Astrocyte of the hippocampus (primary cell): ENCODE measurements at regions not wholly inside any gene's neighbourhood (a gene's known extent, or its start where the extent isn't known, plus 50 kb on each side); places are given as distances from the start of the nearest gene placed in this dataset.
A peak's percentile ranks its signal among the peaks of the same experiment; 100 is the strongest.

Experiments used
- DNase-seq: peaks from one replicate; pipeline ENCODE4 v3.0.0; 2011; ENCODE audit warnings: low read depth, low spot score

DNA sequence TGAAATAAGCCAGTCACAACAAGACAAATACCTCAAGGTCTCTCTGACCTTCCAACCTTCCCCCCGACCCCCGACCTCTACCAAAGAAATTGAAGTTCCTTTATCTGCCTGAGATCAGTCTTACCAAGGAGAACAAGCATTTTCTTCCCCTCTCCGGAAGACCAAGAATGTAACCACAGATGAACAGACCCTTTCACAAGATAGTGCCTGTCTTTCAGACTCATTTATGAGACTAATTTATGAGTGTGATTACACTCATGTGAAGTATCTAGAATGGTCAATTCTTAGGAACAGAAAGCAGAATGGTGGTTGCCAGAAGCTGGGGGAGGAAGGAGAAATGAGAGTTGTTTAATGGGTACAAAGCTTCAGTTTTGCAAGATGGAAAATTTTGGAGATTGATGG, 108.9 kb upstream of the MKLN1 start:
- no peak for DNase-seq

DNA sequence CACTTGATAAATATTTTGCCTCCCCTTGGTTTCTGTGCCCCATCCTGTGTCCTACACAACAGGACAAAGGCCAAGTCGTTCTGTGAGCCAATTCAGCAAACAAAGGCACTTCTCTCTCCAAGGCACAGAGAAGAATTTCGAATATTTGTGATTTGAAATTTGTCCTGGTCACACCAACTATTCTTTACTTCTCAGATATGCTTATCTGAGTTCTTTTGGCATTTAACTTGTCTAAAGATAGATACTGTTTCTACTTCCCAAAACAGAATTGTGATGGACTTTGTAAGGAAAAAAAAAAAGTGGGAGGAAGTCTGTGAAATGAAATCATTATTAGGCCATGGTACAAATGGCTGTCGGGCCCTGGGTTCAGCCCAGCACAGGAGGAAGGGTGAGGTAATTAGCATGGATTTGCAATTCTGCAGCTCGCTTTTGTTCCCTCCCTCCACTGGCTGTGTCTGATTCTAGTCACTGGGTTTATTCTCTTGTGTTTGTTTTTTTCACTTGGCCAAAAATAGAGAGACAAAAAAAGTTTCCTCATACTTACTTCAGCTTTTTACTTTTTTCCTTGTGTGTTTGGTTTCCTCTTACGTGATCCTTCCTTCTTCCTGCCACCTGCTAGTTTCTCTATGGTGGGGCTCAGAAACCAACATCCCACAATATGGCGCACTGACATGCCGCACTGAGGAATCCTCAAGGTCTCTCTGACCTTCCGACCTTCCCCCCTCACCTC, 108.2 kb upstream of the MKLN1 start:
- peak; percentile 12 for DNase-seq

- DNase-seq = no peak
These were observed 106.6 kb upstream of the MKLN1 start for GRCh38 chr7:131221061-131221460.

GRCh38 chr7:131222171-131222570, 105.5 kb upstream of the MKLN1 start:
- DNase-seq = no peak

GRCh38 chr7:131223151-131223550, 104.5 kb upstream of the MKLN1 start:
- DNase-seq = no peak

DNA sequence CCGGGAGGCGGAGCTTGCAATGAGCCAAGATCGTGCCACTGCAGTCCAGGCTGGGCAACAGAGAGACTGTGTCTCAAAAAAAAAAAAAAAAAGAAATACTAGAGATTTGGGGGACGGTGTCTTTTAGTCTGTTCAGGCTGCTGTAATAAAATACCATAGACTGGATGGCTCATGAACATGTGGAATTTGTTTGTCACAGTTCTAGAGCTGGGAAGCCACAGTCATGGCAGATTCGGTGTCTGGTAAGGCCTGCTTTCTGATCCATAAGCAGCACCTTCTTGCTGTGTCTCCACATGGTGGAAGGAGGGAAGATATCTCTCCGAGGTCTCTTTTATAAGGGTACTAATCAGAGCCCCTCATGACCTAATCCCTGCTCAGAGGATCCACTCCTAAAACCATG, 102.7 kb upstream of the MKLN1 start:
- no peak for DNase-seq

DNA sequence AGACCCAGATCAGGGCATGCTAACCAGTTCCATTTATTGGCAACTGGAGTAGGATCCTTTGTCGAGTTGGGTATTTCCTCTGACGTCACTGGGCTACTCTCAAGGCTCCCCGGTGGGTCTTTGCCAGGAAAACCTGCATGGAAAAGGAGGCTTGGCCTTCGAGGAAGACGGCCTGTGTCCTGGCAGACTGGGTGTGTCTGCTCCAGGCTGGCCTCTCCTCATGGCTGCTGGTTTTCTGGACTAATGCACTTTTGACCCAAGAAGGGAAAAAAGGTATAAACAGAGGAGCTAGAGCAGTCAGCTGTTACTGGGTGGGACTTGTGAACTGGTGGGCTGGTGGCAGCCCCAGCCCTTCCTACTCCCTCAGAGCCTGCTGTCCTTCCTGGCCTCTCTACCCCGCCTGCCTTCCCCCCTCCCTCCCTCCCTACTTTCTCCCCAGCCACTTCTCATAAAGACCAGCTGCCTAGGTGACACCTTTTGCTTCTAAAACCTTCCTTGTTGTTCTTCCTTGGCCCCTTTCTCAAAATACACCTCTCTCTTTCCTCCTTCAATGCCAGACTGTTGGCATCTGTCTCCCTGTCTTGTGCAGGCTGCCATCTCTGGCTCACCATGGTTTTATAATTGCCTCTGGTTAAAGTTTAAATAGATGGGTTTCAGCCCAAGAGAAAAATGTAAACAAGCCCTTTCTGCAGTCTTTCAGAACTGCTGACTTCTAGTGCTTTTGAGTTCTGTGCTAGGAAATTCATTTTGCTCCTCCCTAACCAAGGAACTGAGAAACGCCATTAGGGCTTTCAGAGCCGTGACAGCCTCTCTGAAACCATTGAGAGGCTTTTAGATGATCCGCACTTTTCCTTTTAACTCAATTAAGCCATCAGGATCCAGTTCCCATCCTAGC, 101.8 kb upstream of the MKLN1 start:
- DNase-seq = peak; percentile 38

DNA sequence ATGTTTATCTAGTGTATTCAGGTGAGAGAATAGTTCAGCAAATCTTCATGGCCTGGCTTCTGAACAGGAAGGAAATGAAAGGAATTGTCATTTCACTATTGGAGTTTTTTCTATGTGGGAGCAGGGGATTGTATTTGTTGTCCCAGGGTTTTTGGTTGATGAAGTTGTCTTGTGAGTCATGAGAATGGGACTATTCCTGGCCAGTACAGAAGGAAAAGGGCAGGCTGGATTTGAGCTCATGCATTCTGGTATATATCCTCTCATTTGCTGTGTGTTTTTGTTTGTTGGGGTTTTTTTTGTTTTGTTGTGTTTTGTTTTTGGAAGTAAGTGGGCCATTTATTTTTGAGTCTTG, 101.2 kb upstream of the MKLN1 start:
- no peak for DNase-seq

GRCh38 chr7:131231381-131232220, 96.1 kb upstream of the MKLN1 start:
- DNase-seq = peak; percentile 34

- DNase-seq = no peak
These were observed 94.9 kb upstream of the MKLN1 start for GRCh38 chr7:131232768-131233167.

DNA sequence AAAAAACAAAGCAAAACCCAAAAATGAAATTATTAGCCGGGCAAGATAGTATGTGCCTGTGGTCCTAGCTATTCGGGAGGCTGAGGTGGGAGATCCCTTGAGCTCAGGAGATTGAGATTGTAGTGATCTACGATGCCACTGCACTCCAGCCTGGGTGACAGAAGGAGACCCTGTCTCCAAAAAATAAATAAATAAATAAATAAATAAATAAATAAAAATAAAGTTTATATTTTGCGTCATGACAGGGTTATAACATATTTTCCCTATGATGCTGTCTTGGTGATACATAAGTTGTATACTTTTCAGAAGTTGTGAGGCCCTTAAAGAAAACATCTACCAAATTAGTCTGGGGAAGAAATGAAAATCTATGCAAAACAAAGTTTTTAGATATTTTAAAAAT, 94.5 kb upstream of the MKLN1 start:
- no peak for DNase-seq

DNA sequence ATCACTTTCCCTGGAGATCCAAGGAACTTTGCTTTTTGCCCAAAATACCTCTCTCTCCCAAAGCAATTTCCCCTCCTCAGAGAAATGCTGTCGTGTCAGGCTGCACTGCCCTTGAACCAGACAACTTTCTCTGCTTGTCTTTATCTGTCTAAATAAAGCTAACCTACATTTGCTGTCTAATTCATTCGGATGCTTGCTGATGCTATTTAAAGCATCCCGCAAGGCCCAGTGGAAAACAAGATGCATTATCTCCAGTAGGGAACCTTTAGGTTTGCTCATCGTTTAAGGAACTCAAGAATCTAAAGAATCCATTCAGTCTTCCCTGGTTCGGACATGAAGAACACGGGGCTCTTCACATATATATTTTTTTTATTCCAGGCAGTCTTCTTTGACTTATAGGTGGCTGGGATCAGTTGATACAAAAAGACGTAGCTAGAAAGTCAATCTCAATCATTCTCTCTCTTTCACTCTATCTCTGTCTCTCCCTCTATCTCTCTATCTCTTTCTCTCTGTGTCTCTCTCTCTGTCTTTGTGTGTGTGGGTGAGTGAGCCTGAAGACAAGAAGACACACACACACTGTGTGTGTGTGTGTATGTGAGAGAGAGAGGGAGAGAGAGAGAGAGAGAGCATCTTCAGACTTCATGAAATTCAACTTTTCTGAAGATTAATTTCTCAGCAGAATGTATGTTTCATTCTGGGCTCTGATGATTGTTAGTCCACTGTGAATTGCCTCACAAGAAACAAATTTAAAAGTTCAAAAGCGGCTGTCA, 92.8 kb upstream of the MKLN1 start:
- DNase-seq = no peak

- peak; percentile 97 for DNase-seq
These were observed 92.0 kb upstream of the MKLN1 start for GRCh38 chr7:131235489-131236317.

GRCh38 chr7:131236318-131236672, 91.4 kb upstream of the MKLN1 start:
- no peak for DNase-seq

GRCh38 chr7:131238347-131238931, 89.2 kb upstream of the MKLN1 start:
- peak; percentile 18 for DNase-seq

DNA sequence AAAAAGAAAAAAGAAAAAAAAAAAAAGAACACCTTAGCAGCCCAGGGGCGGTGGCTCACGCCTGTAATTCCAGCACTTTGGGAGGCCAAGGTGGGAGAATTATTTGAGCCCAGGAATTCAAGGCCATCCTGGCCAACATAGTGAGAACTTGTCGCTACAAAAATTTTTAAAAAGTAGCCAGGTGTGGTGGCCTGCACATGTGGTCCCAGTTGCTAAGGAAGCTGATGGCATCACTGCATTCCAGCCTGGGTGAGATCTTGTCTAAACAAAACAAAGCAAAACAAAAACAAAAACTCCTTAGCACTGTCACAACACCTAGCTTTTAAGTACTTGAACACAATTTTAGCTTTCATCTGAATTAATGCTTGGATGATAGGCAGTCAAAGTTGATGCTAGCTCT, 86.3 kb upstream of the MKLN1 start:
- no peak for DNase-seq

GRCh38 chr7:131242123-131242650, 85.5 kb upstream of the MKLN1 start:
- no peak for DNase-seq

DNA sequence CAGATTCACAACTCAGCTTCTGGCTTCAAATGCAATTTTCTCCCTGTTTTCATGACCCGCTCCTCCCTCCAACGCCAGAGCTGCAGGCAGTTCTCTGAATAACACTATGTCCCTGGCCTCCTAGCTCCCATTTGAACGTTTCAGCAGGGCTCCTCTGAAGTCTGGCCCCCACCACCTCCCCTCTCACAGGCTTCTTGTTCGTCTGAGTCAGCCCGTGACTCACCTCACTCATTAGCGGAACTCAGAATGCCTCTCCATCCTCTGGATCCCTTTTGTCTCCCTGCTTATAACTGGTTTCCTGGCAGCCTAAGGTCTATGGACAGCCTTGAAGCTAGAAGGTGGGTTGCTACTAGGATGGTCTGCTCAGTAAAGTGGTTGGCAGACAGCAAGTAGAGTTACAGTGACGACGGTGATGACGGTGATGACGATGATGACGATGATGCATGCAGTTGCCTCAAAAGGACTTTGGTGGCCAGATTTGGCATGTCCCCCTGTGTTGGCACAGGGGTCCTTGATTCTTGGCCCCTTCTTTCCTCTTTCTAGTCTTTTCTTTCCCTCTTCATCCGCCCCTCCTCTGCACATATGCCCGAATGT, 83.3 kb upstream of the MKLN1 start:
- DNase-seq = peak; percentile 96

- DNase-seq = peak; percentile 92
These were observed 78.7 kb upstream of the MKLN1 start for GRCh38 chr7:131249003-131249402.

- DNase-seq = no peak
These were observed 78.2 kb upstream of the MKLN1 start for GRCh38 chr7:131249483-131249882.
